ENCODE measurements at regions not wholly inside any gene's neighbourhood (a gene's known extent, or its start where the extent isn't known, plus 50 kb on each side); places are given as distances from the start of the nearest gene placed in this dataset.

DNA sequence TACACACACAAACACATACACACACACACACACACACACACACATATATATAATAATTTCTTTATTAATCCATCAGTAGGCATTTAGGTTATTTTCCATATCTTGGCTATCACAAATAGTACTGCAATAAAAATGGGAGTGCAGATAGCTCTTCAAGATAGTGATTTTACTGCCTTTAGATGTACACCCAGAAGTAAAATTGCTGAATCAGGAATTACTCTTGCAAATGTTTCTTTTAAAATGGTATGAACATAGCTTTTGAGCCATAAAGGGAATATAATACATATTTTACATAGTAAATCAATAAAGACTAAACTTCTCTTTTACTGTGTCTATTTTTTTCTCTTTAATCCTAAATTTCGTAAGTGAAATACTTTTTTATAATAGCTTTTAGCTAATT, 1251.1 kb downstream of the ZPLD1 start:
- POLR2A ChIA-PET, result no interaction called here
- CTCF ChIA-PET, result interaction anchor here (0.6 kb wide), 1 partner anchor 868 kb away, joined by 3 read pairs; no protein-coding TSS in a partner anchor
- TF ChIP-seq SP1 (IDR thresholded peaks at IDR 0.05) (no peak), NFRKB (IDR thresholded peaks at IDR 0.05) (no peak), SUZ12 (IDR thresholded peaks at IDR 0.05) (no peak), HDGF (IDR thresholded peaks at IDR 0.05; ENCODE audit: borderline replicate concordance) (no peak), FOXK2 (IDR thresholded peaks at IDR 0.05) (no peak), ELF4 (IDR thresholded peaks at IDR 0.05) (no peak), ZNF384 (IDR thresholded peaks at IDR 0.05) (no peak), CTBP1 (IDR thresholded peaks at IDR 0.05; ENCODE audit: borderline replicate concordance) (no peak), PKNOX1 (IDR thresholded peaks at IDR 0.05) (no peak)
- DNase-seq (ENCODE audit: extremely low spot score), result no peak

GRCh38 chr3:103690536-103690935, 1255.7 kb downstream of the ZPLD1 start:
- TF ChIP-seq FOXA1 (IDR thresholded peaks at IDR 0.05) (no peak), ZNF384 (IDR thresholded peaks at IDR 0.05) (no peak), NFRKB (IDR thresholded peaks at IDR 0.05) (no peak), SUZ12 (IDR thresholded peaks at IDR 0.05) (no peak), ARNT (IDR thresholded peaks at IDR 0.05) (no peak), CTBP1 (IDR thresholded peaks at IDR 0.05; ENCODE audit: borderline replicate concordance) (no peak), BHLHE40 (IDR thresholded peaks at IDR 0.05; ENCODE audit: borderline replicate concordance) (no peak), LEF1 (IDR thresholded peaks at IDR 0.05; ENCODE audit: borderline replicate concordance) (no peak), L3MBTL2 (conservative IDR thresholded peaks at IDR 0.05) (no peak), TARDBP (IDR thresholded peaks at IDR 0.05) (no peak)
- DNase-seq (ENCODE audit: extremely low spot score), result no peak
- ChIA-PET CTCF (no interaction called here), POLR2A (no interaction called here)

GRCh38 chr3:103693831-103694230, 1259.0 kb downstream of the ZPLD1 start:
- ChIA-PET POLR2A (no interaction called here), CTCF (no interaction called here)
- no peak for DNase-seq (ENCODE audit: extremely low spot score)
- TF ChIP-seq HDGF (IDR thresholded peaks at IDR 0.05; ENCODE audit: borderline replicate concordance), result no peak
- no peak for TF ChIP-seq ZNF384 (IDR thresholded peaks at IDR 0.05)
- no peak for TF ChIP-seq PKNOX1 (IDR thresholded peaks at IDR 0.05)
- TF ChIP-seq BHLHE40 (IDR thresholded peaks at IDR 0.05; ENCODE audit: borderline replicate concordance), result no peak
- no peak for TF ChIP-seq TARDBP (IDR thresholded peaks at IDR 0.05)
- TF ChIP-seq SUZ12 (IDR thresholded peaks at IDR 0.05), result no peak
- TF ChIP-seq CTBP1 (IDR thresholded peaks at IDR 0.05; ENCODE audit: borderline replicate concordance), result no peak

DNA sequence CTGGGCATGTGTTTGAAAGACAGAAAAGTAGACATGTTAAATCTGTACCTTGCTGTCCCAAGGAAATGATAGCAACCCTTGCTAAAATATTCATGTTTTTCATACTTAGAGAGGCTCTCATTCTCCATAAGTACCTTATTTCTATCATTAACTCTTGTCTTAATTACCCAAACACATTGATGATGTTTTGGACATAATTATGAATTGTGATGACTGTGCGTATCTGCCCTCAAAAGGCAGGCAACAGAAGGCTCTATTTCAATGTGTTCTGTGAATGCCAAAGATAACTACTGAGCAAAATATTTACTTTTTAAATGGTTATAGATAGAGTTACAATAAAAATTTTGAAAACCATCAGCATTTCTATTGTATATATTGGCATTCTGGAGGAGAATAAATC, 1263.8 kb downstream of the ZPLD1 start:
- no peak for DNase-seq (ENCODE audit: extremely low spot score)
- TF ChIP-seq FOXM1 (IDR thresholded peaks at IDR 0.05; ENCODE audit: borderline replicate concordance), result no peak
- no peak for TF ChIP-seq HDGF (IDR thresholded peaks at IDR 0.05; ENCODE audit: borderline replicate concordance)
- no peak for TF ChIP-seq ARNT (IDR thresholded peaks at IDR 0.05)
- no peak for TF ChIP-seq SUZ12 (IDR thresholded peaks at IDR 0.05)
- no peak for TF ChIP-seq CTBP1 (IDR thresholded peaks at IDR 0.05; ENCODE audit: borderline replicate concordance)
- no peak for TF ChIP-seq L3MBTL2 (conservative IDR thresholded peaks at IDR 0.05)
- TF ChIP-seq PKNOX1 (IDR thresholded peaks at IDR 0.05), result no peak
- no peak for TF ChIP-seq NFRKB (IDR thresholded peaks at IDR 0.05)
- no peak for TF ChIP-seq BHLHE40 (IDR thresholded peaks at IDR 0.05; ENCODE audit: borderline replicate concordance)
- TF ChIP-seq FOXA1 (IDR thresholded peaks at IDR 0.05), result no peak
- no peak for TF ChIP-seq SP1 (IDR thresholded peaks at IDR 0.05)
- TF ChIP-seq FOXK2 (IDR thresholded peaks at IDR 0.05), result no peak
- TF ChIP-seq LEF1 (IDR thresholded peaks at IDR 0.05; ENCODE audit: borderline replicate concordance), result no peak
- TF ChIP-seq ZNF384 (IDR thresholded peaks at IDR 0.05), result no peak
- TF ChIP-seq TARDBP (IDR thresholded peaks at IDR 0.05), result no peak
- ChIA-PET CTCF (no interaction called here), POLR2A (no interaction called here)

DNA sequence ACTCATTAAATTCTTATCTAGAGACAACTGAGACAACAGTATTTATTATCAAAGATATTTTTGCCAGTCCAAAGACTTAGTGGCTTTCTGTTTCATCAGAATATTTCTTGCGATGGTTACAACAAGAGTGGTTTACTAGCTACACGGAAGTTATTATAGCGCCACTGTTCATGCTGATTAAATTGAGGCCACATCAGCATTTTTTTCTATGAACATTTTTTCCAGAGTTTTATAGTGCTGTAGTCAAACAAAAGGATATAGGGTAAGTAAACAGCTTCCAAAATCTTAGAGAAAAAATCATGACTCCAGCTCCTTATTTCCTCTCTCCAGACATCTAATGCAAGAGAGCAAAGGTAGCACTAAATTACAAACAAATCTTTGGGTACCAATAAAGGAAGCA, 1264.4 kb downstream of the ZPLD1 start:
- no peak for DNase-seq (ENCODE audit: extremely low spot score)
- TF ChIP-seq ELF4 (IDR thresholded peaks at IDR 0.05) (no peak), LEF1 (IDR thresholded peaks at IDR 0.05; ENCODE audit: borderline replicate concordance) (no peak), FOXM1 (IDR thresholded peaks at IDR 0.05; ENCODE audit: borderline replicate concordance) (no peak), SP1 (IDR thresholded peaks at IDR 0.05) (no peak), NFRKB (IDR thresholded peaks at IDR 0.05) (no peak), FOXA1 (IDR thresholded peaks at IDR 0.05) (no peak), FOXK2 (IDR thresholded peaks at IDR 0.05) (no peak), L3MBTL2 (conservative IDR thresholded peaks at IDR 0.05) (no peak), CTBP1 (IDR thresholded peaks at IDR 0.05; ENCODE audit: borderline replicate concordance) (no peak), ZNF384 (IDR thresholded peaks at IDR 0.05) (no peak), BHLHE40 (IDR thresholded peaks at IDR 0.05; ENCODE audit: borderline replicate concordance) (no peak), TARDBP (IDR thresholded peaks at IDR 0.05) (no peak), SUZ12 (IDR thresholded peaks at IDR 0.05) (no peak), ARNT (IDR thresholded peaks at IDR 0.05) (no peak), HDGF (IDR thresholded peaks at IDR 0.05; ENCODE audit: borderline replicate concordance) (no peak), PKNOX1 (IDR thresholded peaks at IDR 0.05) (no peak)
- ChIA-PET CTCF (no interaction called here), POLR2A (no interaction called here)

- ChIA-PET CTCF (no interaction called here), POLR2A (no interaction called here)
- DNase-seq (ENCODE audit: extremely low spot score), result no peak
- no peak for TF ChIP-seq ARNT (IDR thresholded peaks at IDR 0.05)
- no peak for TF ChIP-seq FOXA1 (IDR thresholded peaks at IDR 0.05)
- no peak for TF ChIP-seq SP1 (IDR thresholded peaks at IDR 0.05)
- TF ChIP-seq NFRKB (IDR thresholded peaks at IDR 0.05), result no peak
- TF ChIP-seq L3MBTL2 (conservative IDR thresholded peaks at IDR 0.05), result no peak
- no peak for TF ChIP-seq FOXK2 (IDR thresholded peaks at IDR 0.05)
- TF ChIP-seq BHLHE40 (IDR thresholded peaks at IDR 0.05; ENCODE audit: borderline replicate concordance), result no peak
- TF ChIP-seq HDGF (IDR thresholded peaks at IDR 0.05; ENCODE audit: borderline replicate concordance), result no peak
- TF ChIP-seq LEF1 (IDR thresholded peaks at IDR 0.05; ENCODE audit: borderline replicate concordance), result no peak
- TF ChIP-seq ZNF384 (IDR thresholded peaks at IDR 0.05), result no peak
- no peak for TF ChIP-seq TARDBP (IDR thresholded peaks at IDR 0.05)
- TF ChIP-seq FOXM1 (IDR thresholded peaks at IDR 0.05; ENCODE audit: borderline replicate concordance), result no peak
- TF ChIP-seq PKNOX1 (IDR thresholded peaks at IDR 0.05), result no peak
- TF ChIP-seq ELF4 (IDR thresholded peaks at IDR 0.05), result no peak
- no peak for TF ChIP-seq CTBP1 (IDR thresholded peaks at IDR 0.05; ENCODE audit: borderline replicate concordance)
- no peak for TF ChIP-seq SUZ12 (IDR thresholded peaks at IDR 0.05)
These were observed 1270.8 kb downstream of the ZPLD1 start for GRCh38 chr3:103705641-103706040.

All from HEK293T (cell line).